SU-DHL-6 (cell line): ENCODE measurements at regions not wholly inside any gene's neighbourhood (a gene's known extent, or its start where the extent isn't known, plus 50 kb on each side); places are given as distances from the start of the nearest gene placed in this dataset.

Source experiments
- EZH2phosphoT487 ChIP-seq: fragments of 200-600 bp; sonication (generic), shearing (Covaris generic); conservative IDR thresholded peaks from 2 replicates; pipeline ENCODE4 v1.6.1; 2018; ENCODE audit warnings: mild to moderate bottlenecking, antibody characterized with exemption, low read length, moderate library complexity, mixed read lengths
- TF ChIP-seq, protein P1 (sequence below): fragments of 200-600 bp; sonication (generic); IDR thresholded peaks from one replicate; pipeline ENCODE4 v1.5.1; 2017; ENCODE audit warnings: antibody characterized with exemption, mild to moderate bottlenecking, low read length, moderate library complexity; ENCODE audit not compliant: insufficient read depth, poor library complexity, severe bottlenecking

DNA sequence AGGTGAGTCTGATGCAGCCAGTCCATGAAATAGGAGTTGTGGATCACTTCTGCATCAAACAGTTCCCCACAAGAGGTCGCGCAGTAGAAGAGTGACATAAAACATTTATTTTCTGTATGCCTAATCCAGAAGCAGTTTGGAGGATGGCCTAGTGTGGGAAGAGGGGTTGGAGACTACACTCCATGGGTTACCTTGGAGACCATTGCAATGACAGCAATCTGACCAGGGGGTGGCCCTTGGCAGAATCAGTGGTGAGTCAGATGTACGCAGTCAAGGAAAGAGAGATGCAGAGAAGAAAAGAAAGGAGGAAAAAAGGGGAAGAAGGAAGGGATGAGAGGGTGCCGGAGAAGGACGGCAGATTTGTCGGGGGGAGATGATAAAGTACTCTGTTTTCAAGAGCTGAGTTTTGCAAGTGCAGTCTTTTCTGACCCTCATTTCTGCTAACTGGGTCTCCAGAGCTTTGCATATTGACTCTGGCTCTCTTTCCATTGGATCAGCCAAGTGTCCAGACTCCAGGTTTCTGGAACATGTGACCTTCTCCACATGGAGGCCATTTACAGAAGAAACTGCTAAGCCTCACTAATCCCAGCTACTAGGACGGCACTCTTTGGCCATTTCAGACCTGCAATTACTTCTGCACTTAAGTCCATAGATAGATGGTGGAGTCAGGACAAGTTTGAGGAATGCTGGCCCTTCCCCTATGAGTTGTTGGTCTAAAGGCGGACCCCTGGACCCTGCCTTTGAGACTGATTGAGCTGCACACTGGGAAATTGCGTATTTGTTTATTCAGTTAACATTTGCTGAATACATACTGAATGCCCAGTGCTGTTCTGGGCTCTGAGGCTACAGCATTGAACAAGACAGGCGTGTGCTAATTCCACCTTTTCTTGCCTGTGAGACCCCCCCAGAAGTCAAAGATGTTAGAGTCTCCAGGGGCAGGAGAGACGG, 424.2 kb downstream of the BCL11B start:
- TF ChIP-seq, protein P1, sequence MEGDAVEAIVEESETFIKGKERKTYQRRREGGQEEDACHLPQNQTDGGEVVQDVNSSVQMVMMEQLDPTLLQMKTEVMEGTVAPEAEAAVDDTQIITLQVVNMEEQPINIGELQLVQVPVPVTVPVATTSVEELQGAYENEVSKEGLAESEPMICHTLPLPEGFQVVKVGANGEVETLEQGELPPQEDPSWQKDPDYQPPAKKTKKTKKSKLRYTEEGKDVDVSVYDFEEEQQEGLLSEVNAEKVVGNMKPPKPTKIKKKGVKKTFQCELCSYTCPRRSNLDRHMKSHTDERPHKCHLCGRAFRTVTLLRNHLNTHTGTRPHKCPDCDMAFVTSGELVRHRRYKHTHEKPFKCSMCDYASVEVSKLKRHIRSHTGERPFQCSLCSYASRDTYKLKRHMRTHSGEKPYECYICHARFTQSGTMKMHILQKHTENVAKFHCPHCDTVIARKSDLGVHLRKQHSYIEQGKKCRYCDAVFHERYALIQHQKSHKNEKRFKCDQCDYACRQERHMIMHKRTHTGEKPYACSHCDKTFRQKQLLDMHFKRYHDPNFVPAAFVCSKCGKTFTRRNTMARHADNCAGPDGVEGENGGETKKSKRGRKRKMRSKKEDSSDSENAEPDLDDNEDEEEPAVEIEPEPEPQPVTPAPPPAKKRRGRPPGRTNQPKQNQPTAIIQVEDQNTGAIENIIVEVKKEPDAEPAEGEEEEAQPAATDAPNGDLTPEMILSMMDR = no peak
- TF ChIP-seq EZH2phosphoT487 = no peak
